Loucy (cell line): ENCODE measurements at regions not wholly inside any gene's neighbourhood (a gene's known extent, or its start where the extent isn't known, plus 50 kb on each side); places are given as distances from the start of the nearest gene placed in this dataset.

Experiments
- H2AFZ ChIP-seq: fragments of 200-600 bp; sonication (generic); 2 replicates; pipeline ENCODE4 v1.6.0; 2016; ENCODE audit warnings: antibody characterized with exemption, mild to moderate bottlenecking, low read length, moderate library complexity
- H3F3A ChIP-seq: fragments of 200-600 bp; 2 replicates; pipeline ENCODE4 v1.6.0; 2016; ENCODE audit warnings: antibody characterized with exemption, low read depth, mild to moderate bottlenecking
- H3K27me3 ChIP-seq: fragments of 200-600 bp; sonication (generic); 2 replicates; pipeline ENCODE4 v1.6.1; 2014; ENCODE audit warnings: low read length, mild to moderate bottlenecking; ENCODE audit not compliant: insufficient read depth, poor library complexity, severe bottlenecking
- H3K36me3 ChIP-seq: fragments of 200-600 bp; sonication (generic); 2 replicates; pipeline ENCODE4 v1.6.1; 2016; ENCODE audit warnings: low read length; ENCODE audit not compliant: insufficient read depth
- H3K4me1 ChIP-seq: fragments of 200-600 bp; sonication (generic); 2 replicates; pipeline ENCODE4 v1.5.1; 2014; ENCODE audit warnings: low read length, mild to moderate bottlenecking; ENCODE audit not compliant: insufficient read depth, poor library complexity, severe bottlenecking
- H3K4me2 ChIP-seq: fragments of 200-600 bp; sonication (generic); 2 replicates; pipeline ENCODE4 v1.6.0; 2014; ENCODE audit warnings: antibody characterized with exemption, low read length, low read depth, mild to moderate bottlenecking; ENCODE audit not compliant: poor library complexity, severe bottlenecking
- H3K4me3 ChIP-seq: fragments of 200-600 bp; sonication (generic); 2 replicates; pipeline ENCODE4 v1.5.1; 2014; ENCODE audit warnings: low read length, mild to moderate bottlenecking, mixed read lengths; ENCODE audit not compliant: poor library complexity, severe bottlenecking
- H3K79me2 ChIP-seq: fragments of 200-600 bp; sonication (generic); 2 replicates; pipeline ENCODE4 v1.6.1; 2014; ENCODE audit warnings: low read length; ENCODE audit not compliant: insufficient read depth
- H3K9ac ChIP-seq: fragments of 200-600 bp; sonication (generic); 2 replicates; pipeline ENCODE4 v1.6.0; 2014; ENCODE audit warnings: mild to moderate bottlenecking, low read depth, low read length, moderate library complexity; ENCODE audit not compliant: poor library complexity, severe bottlenecking
- H3K9me2 ChIP-seq: fragments of 200-600 bp; sonication (generic); replicated peaks from 2 replicates; pipeline ENCODE4 v1.6.1; 2016; ENCODE audit warnings: low read depth, low read length, mixed read lengths
- H3K9me3 ChIP-seq: fragments of 200-600 bp; sonication (generic); 2 replicates; pipeline ENCODE4 v1.6.1; 2014; ENCODE audit warnings: mild to moderate bottlenecking, antibody characterized with exemption, low read length, low read depth; ENCODE audit not compliant: insufficient read depth
- H4K20me1 ChIP-seq: fragments of 200-600 bp; sonication (generic); 2 replicates; pipeline ENCODE4 v1.6.0; 2014; ENCODE audit warnings: antibody characterized with exemption, low read length, mild to moderate bottlenecking; ENCODE audit not compliant: insufficient read depth, poor library complexity, severe bottlenecking
- EZH2phosphoT487 ChIP-seq: fragments of 200-600 bp; IDR thresholded peaks from 2 replicates; pipeline ENCODE4 v1.6.1; 2018; ENCODE audit warnings: antibody characterized with exemption, mild to moderate bottlenecking, moderate library complexity, borderline replicate concordance
- TF ChIP-seq, protein P1 (sequence below): fragments of 200-600 bp; sonication (generic); conservative IDR thresholded peaks from 2 replicates; pipeline ENCODE4 v1.5.1; 2014; ENCODE audit warnings: mild to moderate bottlenecking, antibody characterized with exemption, low read length

DNA sequence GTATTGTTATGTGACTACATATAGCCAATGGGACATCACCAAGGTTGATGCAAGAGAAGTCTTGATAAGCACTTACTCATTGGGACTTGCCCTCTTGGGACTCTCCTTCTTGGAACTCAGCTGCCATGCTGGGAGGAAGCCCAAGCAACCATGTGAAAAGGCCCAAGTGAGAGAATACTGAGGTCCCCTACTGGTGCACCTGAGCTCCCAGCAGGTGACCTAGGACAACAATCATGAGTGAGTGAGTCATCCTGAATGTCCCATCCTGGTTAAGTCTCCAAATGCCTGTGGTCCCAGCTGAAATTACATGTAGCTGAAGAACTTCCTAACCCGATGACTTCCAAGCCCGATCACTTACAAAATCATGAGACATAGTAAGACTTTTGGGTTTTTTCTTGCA, 260.7 kb downstream of the ICE1 start:
- no peaks in the 10 kb centered on the region for H3K79me2 ChIP-seq
- no peak overlapping the region for H3K9ac ChIP-seq
- no peak overlapping the region for H3K4me3 ChIP-seq
- H3K4me1 ChIP-seq = no peaks in the 10 kb centered on the region
- H2AFZ ChIP-seq = no peak overlapping the region
- H3K4me2 ChIP-seq = no peak overlapping the region
- TF ChIP-seq, protein P1, sequence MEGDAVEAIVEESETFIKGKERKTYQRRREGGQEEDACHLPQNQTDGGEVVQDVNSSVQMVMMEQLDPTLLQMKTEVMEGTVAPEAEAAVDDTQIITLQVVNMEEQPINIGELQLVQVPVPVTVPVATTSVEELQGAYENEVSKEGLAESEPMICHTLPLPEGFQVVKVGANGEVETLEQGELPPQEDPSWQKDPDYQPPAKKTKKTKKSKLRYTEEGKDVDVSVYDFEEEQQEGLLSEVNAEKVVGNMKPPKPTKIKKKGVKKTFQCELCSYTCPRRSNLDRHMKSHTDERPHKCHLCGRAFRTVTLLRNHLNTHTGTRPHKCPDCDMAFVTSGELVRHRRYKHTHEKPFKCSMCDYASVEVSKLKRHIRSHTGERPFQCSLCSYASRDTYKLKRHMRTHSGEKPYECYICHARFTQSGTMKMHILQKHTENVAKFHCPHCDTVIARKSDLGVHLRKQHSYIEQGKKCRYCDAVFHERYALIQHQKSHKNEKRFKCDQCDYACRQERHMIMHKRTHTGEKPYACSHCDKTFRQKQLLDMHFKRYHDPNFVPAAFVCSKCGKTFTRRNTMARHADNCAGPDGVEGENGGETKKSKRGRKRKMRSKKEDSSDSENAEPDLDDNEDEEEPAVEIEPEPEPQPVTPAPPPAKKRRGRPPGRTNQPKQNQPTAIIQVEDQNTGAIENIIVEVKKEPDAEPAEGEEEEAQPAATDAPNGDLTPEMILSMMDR = no peak
- no peak for TF ChIP-seq EZH2phosphoT487
- peaks cover 3% of the 10 kb centered on the region; the same call in 1 of the 2 replicates for H3K9me3 ChIP-seq
- no peaks in the 10 kb centered on the region for H4K20me1 ChIP-seq
- no peaks in the 10 kb centered on the region for H3K27me3 ChIP-seq
- H3K9me2 ChIP-seq = no peaks in the 10 kb centered on the region
- H3F3A ChIP-seq = no peaks in the 10 kb centered on the region
- H3K36me3 ChIP-seq = no peaks in the 10 kb centered on the region

DNA sequence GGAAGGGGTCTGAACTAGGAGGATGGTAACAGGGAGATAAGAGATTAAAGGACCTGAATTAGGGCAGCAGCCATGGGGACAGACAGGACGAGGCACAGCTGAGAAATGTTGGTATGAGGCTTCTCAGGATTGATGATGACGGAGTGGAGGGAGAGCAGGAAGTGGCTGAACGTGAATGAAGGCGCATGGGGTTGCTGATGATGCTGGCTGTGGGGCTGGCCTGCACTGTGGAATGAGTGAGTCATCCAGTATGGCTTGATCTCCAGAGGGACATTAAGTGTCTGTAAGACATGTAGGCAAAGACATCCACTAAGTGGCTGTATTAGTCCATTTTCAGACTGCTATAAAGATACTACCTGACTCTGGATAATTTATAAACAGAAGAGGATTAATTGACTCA, 256.4 kb downstream of the ICE1 start:
- TF ChIP-seq, protein P1 = no peak
- TF ChIP-seq EZH2phosphoT487 = no peak
- H3F3A ChIP-seq = no peaks in the 10 kb centered on the region
- no peaks in the 10 kb centered on the region for H3K36me3 ChIP-seq
- no peak overlapping the region for H2AFZ ChIP-seq
- H3K9ac ChIP-seq = no peak overlapping the region
- H3K79me2 ChIP-seq = no peaks in the 10 kb centered on the region
- no peaks in the 10 kb centered on the region for H4K20me1 ChIP-seq
- H3K4me2 ChIP-seq = no peak overlapping the region
- H3K9me2 ChIP-seq = no peaks in the 10 kb centered on the region
- no peaks in the 10 kb centered on the region for H3K27me3 ChIP-seq
- no peak overlapping the region for H3K4me3 ChIP-seq
- no peaks in the 10 kb centered on the region for H3K4me1 ChIP-seq
- H3K9me3 ChIP-seq = peaks cover 2% of the 10 kb centered on the region; the same call in 1 of the 2 replicates

DNA sequence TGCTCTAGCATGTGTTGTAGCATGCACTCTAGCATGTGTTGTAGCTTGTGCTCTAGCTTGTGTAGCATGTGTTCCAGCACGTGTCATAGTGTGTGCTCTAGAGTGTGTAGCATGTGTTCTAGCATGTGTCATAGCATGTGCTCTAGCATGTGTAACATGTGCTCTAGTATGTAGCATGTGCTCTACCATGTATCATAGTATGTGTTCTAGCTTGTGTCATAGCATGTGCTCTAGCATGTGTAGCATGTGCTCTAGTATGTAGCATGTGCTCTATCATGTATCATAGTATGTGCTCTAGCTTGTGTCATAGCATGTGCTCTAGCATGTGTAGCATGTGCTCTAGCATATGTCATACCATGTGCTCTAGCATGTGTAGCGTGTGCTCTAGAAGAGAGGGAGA, 255.3 kb downstream of the ICE1 start:
- Histone ChIP-seq H3K9me3 (no peaks in the 10 kb centered on the region), H3K27me3 (no peaks in the 10 kb centered on the region), H3K4me1 (no peaks in the 10 kb centered on the region), H2AFZ (no peak overlapping the region), H3K9ac (no peak overlapping the region), H3K4me2 (no peak overlapping the region), H3K4me3 (no peak overlapping the region), H4K20me1 (no peaks in the 10 kb centered on the region), H3K36me3 (no peaks in the 10 kb centered on the region), H3F3A (no peaks in the 10 kb centered on the region), H3K9me2 (no peaks in the 10 kb centered on the region), H3K79me2 (no peaks in the 10 kb centered on the region)
- TF ChIP-seq, protein P1 = no peak
- no peak for TF ChIP-seq EZH2phosphoT487
